CD4-positive, alpha-beta T cell (primary cell): ENCODE measurements at regions not wholly inside any gene's neighbourhood (a gene's known extent, or its start where the extent isn't known, plus 50 kb on each side); places are given as distances from the start of the nearest gene placed in this dataset.

Source experiments
- ATAC-seq: fragments of 200-7000 bp; cut with Tn5 transposase; one replicate; pipeline ENCODE4 v1.10.0; 2022; ENCODE audit warnings: mild to moderate bottlenecking; ENCODE audit not compliant: poor library complexity
- CTCF ChIA-PET: fragments of 350-600 bp; sonication (Branson Sonifier 250); formaldehyde crosslinking; loops from one replicate; lab custom pipeline; 2021; ENCODE audit warnings: antibody characterized with exemption, inconsistent platforms; lab: Charles Lee
- POLR2A ChIA-PET: fragments of 350-600 bp; sonication (Branson Sonifier 250); formaldehyde crosslinking; loops from one replicate; lab custom pipeline; 2021; ENCODE audit warnings: antibody characterized with exemption, inconsistent platforms; lab: Charles Lee
- DNase-seq, 14 experiments: peaks; one replicate each; pipeline ENCODE4 v3.0.0-alpha.2; 2013 to 2020; ENCODE audit warnings: mixed read lengths in 2 of 14
- H3K27ac ChIP-seq, 2 donors: one replicate each; pipeline versions ENCODE4 v1.5.1 to v1.7.0; 2013; ENCODE audit warnings: low read length in 2 of 2, low read depth in 1 of 2, mild to moderate bottlenecking in 1 of 2
- H3K27me3 ChIP-seq, 2 experiments: 1 replicate in 1 of 2; 2 replicates in 1 of 2; pipeline versions ENCODE4 v1.6.1 to v1.7.0; 2013; ENCODE audit warnings: low read length in 2 of 2, control low read depth in 1 of 2, mild to moderate bottlenecking in 1 of 2, moderate library complexity in 1 of 2; ENCODE audit not compliant: insufficient read depth in 2 of 2, control insufficient read depth in 1 of 2
- H3K36me3 ChIP-seq: one replicate; pipeline ENCODE4 v1.6.1; 2013; ENCODE audit warnings: low read length, control low read depth; ENCODE audit not compliant: insufficient read depth
- H3K4me1 ChIP-seq: one replicate; pipeline ENCODE4 v1.6.1; 2013; ENCODE audit warnings: low read length, control low read depth; ENCODE audit not compliant: insufficient read depth
- H3K4me3 ChIP-seq: one replicate; pipeline ENCODE4 v1.5.1; 2013; ENCODE audit warnings: mild to moderate bottlenecking, low read length, moderate library complexity
- H3K9me3 ChIP-seq, 2 experiments: 1 replicate in 1 of 2; 2 replicates in 1 of 2; pipeline versions ENCODE4 v1.6.1 to v1.7.0; 2013; ENCODE audit warnings: low read length in 2 of 2, mild to moderate bottlenecking in 2 of 2, control low read depth in 1 of 2, moderate library complexity in 1 of 2; ENCODE audit not compliant: control insufficient read depth in 1 of 2, insufficient read depth in 1 of 2
- H3K27ac Mint-ChIP-seq: one replicate; pipeline ENCODE4 v1.8.0; 2020; ENCODE audit warnings: mixed read lengths
- H3K27me3 Mint-ChIP-seq: one replicate; pipeline ENCODE4 v1.8.0; 2021; ENCODE audit warnings: mixed read lengths
- H3K36me3 Mint-ChIP-seq: one replicate; pipeline ENCODE4 v1.8.0; 2021; ENCODE audit warnings: low read depth, mixed read lengths
- H3K4me1 Mint-ChIP-seq: one replicate; pipeline ENCODE4 v1.8.0; 2021; ENCODE audit warnings: low read depth, mixed read lengths
- H3K4me3 Mint-ChIP-seq: one replicate; pipeline ENCODE4 v1.8.0; 2020; ENCODE audit warnings: mild to moderate bottlenecking, mixed read lengths
- H3K9me3 Mint-ChIP-seq: one replicate; pipeline ENCODE4 v1.8.0; 2020; ENCODE audit warnings: mixed read lengths
- intact Hi-C, 2 experiments: fragments of 100-400 bp; cut with DNase I in 1 of 2; cut with micrococcal nuclease in 1 of 2; formaldehyde crosslinking; loops; one replicate each; pipeline versions ENCODE4 v1.15.1 to v1.9.0; 2023 to 2025; cut with DNase I, micrococcal nuclease
- TF ChIP-seq, protein P1 (sequence below): fragments of 200-600 bp; IDR thresholded peaks from one replicate; pipeline ENCODE4 v1.8.0; 2022; ENCODE audit warnings: antibody characterized with exemption, mild to moderate bottlenecking

- Histone ChIP-seq H3K9me3 (peaks cover 0 to 4% of the 10 kb centered on the region in 2 experiments), H3K4me3 (no peak overlapping the region), H3K36me3 (no peaks in the 10 kb centered on the region), H3K4me1 (no peaks in the 10 kb centered on the region), H3K27ac (no peak overlapping the region), H3K27me3 (no peaks in the 10 kb centered on the region)
- ChIA-PET CTCF (no interaction called here), POLR2A (no interaction called here)
- Mint-ChIP-seq H3K36me3 (no peaks in the 10 kb centered on the region), H3K27me3 (no peaks in the 10 kb centered on the region), H3K27ac (no peak overlapping the region), H3K9me3 (peaks cover 9% of the 10 kb centered on the region), H3K4me1 (no peaks in the 10 kb centered on the region), H3K4me3 (no peak overlapping the region)
- intact Hi-C loops: no loop called here
- TF ChIP-seq, protein P1, sequence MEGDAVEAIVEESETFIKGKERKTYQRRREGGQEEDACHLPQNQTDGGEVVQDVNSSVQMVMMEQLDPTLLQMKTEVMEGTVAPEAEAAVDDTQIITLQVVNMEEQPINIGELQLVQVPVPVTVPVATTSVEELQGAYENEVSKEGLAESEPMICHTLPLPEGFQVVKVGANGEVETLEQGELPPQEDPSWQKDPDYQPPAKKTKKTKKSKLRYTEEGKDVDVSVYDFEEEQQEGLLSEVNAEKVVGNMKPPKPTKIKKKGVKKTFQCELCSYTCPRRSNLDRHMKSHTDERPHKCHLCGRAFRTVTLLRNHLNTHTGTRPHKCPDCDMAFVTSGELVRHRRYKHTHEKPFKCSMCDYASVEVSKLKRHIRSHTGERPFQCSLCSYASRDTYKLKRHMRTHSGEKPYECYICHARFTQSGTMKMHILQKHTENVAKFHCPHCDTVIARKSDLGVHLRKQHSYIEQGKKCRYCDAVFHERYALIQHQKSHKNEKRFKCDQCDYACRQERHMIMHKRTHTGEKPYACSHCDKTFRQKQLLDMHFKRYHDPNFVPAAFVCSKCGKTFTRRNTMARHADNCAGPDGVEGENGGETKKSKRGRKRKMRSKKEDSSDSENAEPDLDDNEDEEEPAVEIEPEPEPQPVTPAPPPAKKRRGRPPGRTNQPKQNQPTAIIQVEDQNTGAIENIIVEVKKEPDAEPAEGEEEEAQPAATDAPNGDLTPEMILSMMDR: no peak
- ATAC-seq (no peak), DNase-seq (no peak)
Measured at GRCh38 chr5:19261879-19262278, 726.1 kb downstream of the CDH18 start.

DNA sequence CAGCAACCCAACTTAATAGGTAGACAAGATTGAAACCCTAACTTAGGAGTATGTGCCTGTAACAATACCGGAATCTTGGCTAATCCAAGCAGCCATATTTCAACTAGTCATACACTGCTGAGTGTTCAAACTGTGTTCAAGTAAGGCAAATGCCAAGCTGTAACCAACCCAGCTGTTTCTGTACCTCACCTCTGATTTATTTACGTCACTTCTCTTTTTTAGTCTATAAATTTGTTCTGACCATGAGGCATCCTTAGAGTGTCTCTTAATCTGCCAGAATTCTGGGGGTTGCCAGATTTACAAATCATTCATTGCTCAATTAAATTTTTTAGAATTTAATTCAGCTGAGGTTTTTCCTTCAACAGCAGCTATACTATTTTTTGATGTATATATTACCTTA lies 723.2 kb downstream of the CDH18 start:
- intact Hi-C loops: no loop called here

GRCh38 chr5:19266791-19267190 lies 721.2 kb downstream of the CDH18 start:
- Mint-ChIP-seq H3K4me1 (no peaks in the 10 kb centered on the region), H3K27ac (no peak overlapping the region), H3K4me3 (no peak overlapping the region), H3K9me3 (peaks cover 15% of the 10 kb centered on the region), H3K36me3 (no peaks in the 10 kb centered on the region), H3K27me3 (no peaks in the 10 kb centered on the region)
- intact Hi-C loops: no loop called here
- no peaks in the 10 kb centered on the region for H3K36me3 ChIP-seq
- ChIA-PET POLR2A (no interaction called here), CTCF (no interaction called here)
- H3K9me3 ChIP-seq: peaks cover 0 to 4% of the 10 kb centered on the region in 2 experiments
- H3K4me1 ChIP-seq: no peaks in the 10 kb centered on the region
- no peak overlapping the region for H3K4me3 ChIP-seq
- DNase-seq (no peak), ATAC-seq (no peak)
- TF ChIP-seq, protein P1: no peak
- no peaks in the 10 kb centered on the region for H3K27me3 ChIP-seq
- H3K27ac ChIP-seq: no peak overlapping the region

More for the DNA sequence above, 723.2 kb downstream of the CDH18 start:
- ATAC-seq (no peak), DNase-seq (no peak)
- H3K27ac Mint-ChIP-seq: no peak overlapping the region
- peaks cover 0 to 4% of the 10 kb centered on the region in 2 experiments for H3K9me3 ChIP-seq
- no peak overlapping the region for H3K4me3 ChIP-seq
- H3K27me3 ChIP-seq: no peaks in the 10 kb centered on the region
- H3K4me1 ChIP-seq: no peaks in the 10 kb centered on the region
- POLR2A ChIA-PET: no interaction called here
- CTCF ChIA-PET: no interaction called here
- H3K36me3 ChIP-seq: no peaks in the 10 kb centered on the region
- TF ChIP-seq, protein P1: no peak
- no peaks in the 10 kb centered on the region for H3K27me3 Mint-ChIP-seq
- H3K4me1 Mint-ChIP-seq: no peaks in the 10 kb centered on the region
- peaks cover 15% of the 10 kb centered on the region for H3K9me3 Mint-ChIP-seq
- H3K27ac ChIP-seq: no peak overlapping the region
- no peak overlapping the region for H3K4me3 Mint-ChIP-seq
- H3K36me3 Mint-ChIP-seq: no peaks in the 10 kb centered on the region
